Neural progenitor cell (in vitro differentiated cells): ENCODE measurements at regions not wholly inside any gene's neighbourhood (a gene's known extent, or its start where the extent isn't known, plus 50 kb on each side); places are given as distances from the start of the nearest gene placed in this dataset.

Source experiments
- DNase-seq: peaks from one replicate; pipeline ENCODE4 v3.0.0-alpha.2; 2016; ENCODE audit warnings: low spot score
- H2AFZ ChIP-seq: fragments of 200-600 bp; sonication (generic); replicated peaks from 2 replicates; pipeline ENCODE4 v1.6.1; 2016; ENCODE audit warnings: antibody characterized with exemption
- H3F3A ChIP-seq: fragments of 200-600 bp; sonication (generic); 2 replicates; pipeline ENCODE4 v1.6.1; 2016; ENCODE audit warnings: antibody characterized with exemption, low read depth
- H3K27ac ChIP-seq: fragments of 200-600 bp; sonication (generic); 2 replicates; pipeline ENCODE4 v1.5.1; 2016; ENCODE audit warnings: mild to moderate bottlenecking
- H3K27me3 ChIP-seq: fragments of 200-600 bp; sonication (generic); 2 replicates; pipeline ENCODE4 v1.6.1; 2016; ENCODE audit warnings: mild to moderate bottlenecking, moderate library complexity
- H3K36me3 ChIP-seq: fragments of 200-600 bp; sonication (generic); 2 replicates; pipeline ENCODE4 v1.5.1; 2016
- H3K4me1 ChIP-seq: fragments of 200-600 bp; sonication (generic); 2 replicates; pipeline ENCODE4 v1.6.1; 2016; ENCODE audit warnings: mixed run types
- H3K4me2 ChIP-seq: fragments of 200-600 bp; sonication (generic); 2 replicates; pipeline ENCODE4 v1.6.1; 2016
- H3K4me3 ChIP-seq: fragments of 200-600 bp; sonication (generic); 2 replicates; pipeline ENCODE4 v1.5.1; 2016
- H3K79me2 ChIP-seq: fragments of 200-600 bp; sonication (generic); 2 replicates; pipeline ENCODE4 v1.6.1; 2016; ENCODE audit warnings: low read depth
- H3K9ac ChIP-seq: fragments of 200-600 bp; sonication (generic); 2 replicates; pipeline ENCODE4 v1.6.1; 2016
- H3K9me3 ChIP-seq: fragments of 200-600 bp; sonication (generic); 2 replicates; pipeline ENCODE4 v1.5.1; 2016; ENCODE audit warnings: low read depth
- H4K20me1 ChIP-seq: fragments of 200-600 bp; sonication (generic); 2 replicates; pipeline ENCODE4 v1.6.1; 2016; ENCODE audit warnings: low read depth
- H3K27ac Mint-ChIP-seq: 3 replicates; pipeline ENCODE4 v1.8.0; 2021; ENCODE audit warnings: mixed read lengths
- H3K27me3 Mint-ChIP-seq: 2 replicates; pipeline ENCODE4 v1.8.0; 2022; ENCODE audit warnings: low read depth, mild to moderate bottlenecking, inconsistent platforms, moderate library complexity, mixed read lengths; ENCODE audit not compliant: insufficient read depth
- H3K36me3 Mint-ChIP-seq: 3 replicates; pipeline ENCODE4 v1.8.0; 2021; ENCODE audit warnings: mixed read lengths
- H3K4me1 Mint-ChIP-seq: 3 replicates; pipeline ENCODE4 v1.8.0; 2021; ENCODE audit warnings: mixed read lengths
- H3K4me3 Mint-ChIP-seq: 3 replicates; pipeline ENCODE4 v1.8.0; 2021; ENCODE audit warnings: mild to moderate bottlenecking, moderate library complexity, mixed read lengths
- H3K9me3 Mint-ChIP-seq: 3 replicates; pipeline ENCODE4 v1.8.0; 2020; ENCODE audit warnings: mixed read lengths
- CTCF ChIP-seq: fragments of 200-600 bp; sonication (generic); IDR thresholded peaks from 2 replicates; pipeline ENCODE4 v1.5.1; 2017; ENCODE audit warnings: antibody characterized with exemption, mild to moderate bottlenecking
- EZH2 ChIP-seq: fragments of 200-600 bp; sonication (generic); IDR thresholded peaks from 2 replicates; pipeline ENCODE4 v1.6.1; 2017; ENCODE audit warnings: antibody characterized with exemption, mild to moderate bottlenecking, moderate library complexity
- EZH2phosphoT487 ChIP-seq: fragments of 200-600 bp; sonication (generic); IDR thresholded peaks from 2 replicates; pipeline ENCODE4 v1.6.1; 2017; ENCODE audit warnings: antibody characterized with exemption

- Mint-ChIP-seq H3K36me3 (no peaks in the 10 kb centered on the region), H3K27me3 (no peaks in the 10 kb centered on the region)
- no peak for DNase-seq
Observed at GRCh38 chr4:63904201-63904600, 505.0 kb downstream of the TECRL start.

GRCh38 chr4:63901304-63901703, 507.9 kb downstream of the TECRL start:
- Mint-ChIP-seq H3K36me3 (no peaks in the 10 kb centered on the region), H3K27me3 (no peaks in the 10 kb centered on the region), H3K4me1 (no peaks in the 10 kb centered on the region), H3K27ac (no peak overlapping the region), H3K9me3 (no peaks in the 10 kb centered on the region), H3K4me3 (no peak overlapping the region)
- Histone ChIP-seq H3K79me2 (no peaks in the 10 kb centered on the region), H3K9me3 (no peaks in the 10 kb centered on the region), H2AFZ (no peak overlapping the region), H3K9ac (no peak overlapping the region), H3K36me3 (no peaks in the 10 kb centered on the region), H3K4me3 (no peak overlapping the region), H3F3A (no peaks in the 10 kb centered on the region), H3K4me1 (no peaks in the 10 kb centered on the region), H4K20me1 (no peaks in the 10 kb centered on the region), H3K27me3 (no peaks in the 10 kb centered on the region), H3K4me2 (no peak overlapping the region), H3K27ac (no peak overlapping the region)
- TF ChIP-seq CTCF = no peak
- no peak for TF ChIP-seq EZH2
- TF ChIP-seq EZH2phosphoT487 = no peak
- no peak for DNase-seq

More at GRCh38 chr4:63904201-63904600, 505.0 kb downstream of the TECRL start:
- Histone ChIP-seq H3K9ac (no peak overlapping the region), H4K20me1 (no peaks in the 10 kb centered on the region), H3K27ac (no peak overlapping the region), H3K4me2 (no peak overlapping the region), H3K4me1 (no peaks in the 10 kb centered on the region), H3K79me2 (no peaks in the 10 kb centered on the region), H3K36me3 (no peaks in the 10 kb centered on the region), H3K27me3 (no peaks in the 10 kb centered on the region), H3K4me3 (no peak overlapping the region), H3K9me3 (no peaks in the 10 kb centered on the region), H2AFZ (no peak overlapping the region), H3F3A (no peaks in the 10 kb centered on the region)
- Mint-ChIP-seq H3K9me3 (no peaks in the 10 kb centered on the region), H3K4me3 (no peak overlapping the region), H3K27ac (no peak overlapping the region), H3K4me1 (peaks cover 2% of the 10 kb centered on the region)
- TF ChIP-seq EZH2 = no peak
- TF ChIP-seq CTCF = no peak
- TF ChIP-seq EZH2phosphoT487 = no peak

GRCh38 chr4:63898961-63899360, 510.3 kb downstream of the TECRL start:
- Histone ChIP-seq H3K4me1 (no peaks in the 10 kb centered on the region), H4K20me1 (no peaks in the 10 kb centered on the region), H3F3A (no peaks in the 10 kb centered on the region), H3K4me2 (no peak overlapping the region), H3K9me3 (no peaks in the 10 kb centered on the region), H2AFZ (no peak overlapping the region), H3K36me3 (no peaks in the 10 kb centered on the region), H3K9ac (no peak overlapping the region), H3K79me2 (no peaks in the 10 kb centered on the region), H3K27me3 (no peaks in the 10 kb centered on the region), H3K4me3 (no peak overlapping the region), H3K27ac (no peak overlapping the region)
- Mint-ChIP-seq H3K27me3 (no peaks in the 10 kb centered on the region), H3K27ac (no peak overlapping the region), H3K9me3 (no peaks in the 10 kb centered on the region), H3K4me1 (no peaks in the 10 kb centered on the region), H3K36me3 (no peaks in the 10 kb centered on the region), H3K4me3 (no peak overlapping the region)
- TF ChIP-seq EZH2phosphoT487 (no peak), CTCF (no peak), EZH2 (no peak)
- no peak for DNase-seq

GRCh38 chr4:63894161-63894560, 515.1 kb downstream of the TECRL start:
- no peaks in the 10 kb centered on the region for H4K20me1 ChIP-seq
- H3K4me3 ChIP-seq = no peak overlapping the region
- H3F3A ChIP-seq = no peaks in the 10 kb centered on the region
- H3K27me3 Mint-ChIP-seq = no peaks in the 10 kb centered on the region
- no peaks in the 10 kb centered on the region for H3K9me3 ChIP-seq
- no peak for DNase-seq
- no peak for TF ChIP-seq EZH2phosphoT487
- no peak for TF ChIP-seq EZH2
- TF ChIP-seq CTCF = no peak
- no peak overlapping the region for H3K27ac ChIP-seq
- H3K4me2 ChIP-seq = no peak overlapping the region
- H3K36me3 ChIP-seq = no peaks in the 10 kb centered on the region
- no peaks in the 10 kb centered on the region for H3K9me3 Mint-ChIP-seq
- H3K27ac Mint-ChIP-seq = no peak overlapping the region
- no peaks in the 10 kb centered on the region for H3K4me1 Mint-ChIP-seq
- H3K36me3 Mint-ChIP-seq = no peaks in the 10 kb centered on the region
- no peak overlapping the region for H2AFZ ChIP-seq
- no peak overlapping the region for H3K4me3 Mint-ChIP-seq
- H3K79me2 ChIP-seq = no peaks in the 10 kb centered on the region
- no peak overlapping the region for H3K9ac ChIP-seq
- H3K4me1 ChIP-seq = no peaks in the 10 kb centered on the region
- no peaks in the 10 kb centered on the region for H3K27me3 ChIP-seq
